ENCODE measurements at regions not wholly inside any gene's neighbourhood (a gene's known extent, or its start where the extent isn't known, plus 50 kb on each side); places are given as distances from the start of the nearest gene placed in this dataset.

- TF ChIP-seq CTCF (IDR thresholded peaks at IDR 0.05 in 4 of 5, conservative IDR thresholded peaks at IDR 0.05 in 1 of 5) (no peak), POLR2A (IDR thresholded peaks at IDR 0.05) (no peak)
These were observed 91.7 kb upstream of the GRAMD1B start for GRCh38 chr11:123338266-123338800.
